IPS-15b (cell line): ENCODE measurements at regions not wholly inside any gene's neighbourhood (a gene's known extent, or its start where the extent isn't known, plus 50 kb on each side); places are given as distances from the start of the nearest gene placed in this dataset.

Experiments used
- H3K27me3 ChIP-seq: one replicate; pipeline ENCODE4 v1.6.1; 2013; ENCODE audit warnings: low read length; ENCODE audit not compliant: control insufficient read depth, insufficient read depth
- H3K36me3 ChIP-seq: one replicate; pipeline ENCODE4 v1.6.1; 2013; ENCODE audit warnings: low read length; ENCODE audit not compliant: control insufficient read depth, insufficient read depth
- H3K4me1 ChIP-seq: one replicate; pipeline ENCODE4 v1.6.1; 2013; ENCODE audit warnings: mild to moderate bottlenecking, low read length; ENCODE audit not compliant: control insufficient read depth, insufficient read depth
- H3K4me3 ChIP-seq: one replicate; pipeline ENCODE4 v1.5.1; 2013; ENCODE audit warnings: low read depth, low read length
- H3K9ac ChIP-seq: one replicate; pipeline ENCODE4 v1.6.1; 2013; ENCODE audit warnings: low read depth, mild to moderate bottlenecking, low read length
- H3K9me3 ChIP-seq: one replicate; pipeline ENCODE4 v1.6.1; 2013; ENCODE audit warnings: mild to moderate bottlenecking, low read length; ENCODE audit not compliant: control insufficient read depth, insufficient read depth

GRCh38 chr20:36094497-36094896 is 60.0 kb upstream of the EPB41L1 start:
- Histone ChIP-seq H3K4me3 (peak overlapping the region; percentile 59), H3K9ac (no peak overlapping the region), H3K36me3 (no peaks in the 10 kb centered on the region), H3K4me1 (peaks cover 30% of the 10 kb centered on the region), H3K9me3 (no peaks in the 10 kb centered on the region), H3K27me3 (peaks cover 61% of the 10 kb centered on the region)

DNA sequence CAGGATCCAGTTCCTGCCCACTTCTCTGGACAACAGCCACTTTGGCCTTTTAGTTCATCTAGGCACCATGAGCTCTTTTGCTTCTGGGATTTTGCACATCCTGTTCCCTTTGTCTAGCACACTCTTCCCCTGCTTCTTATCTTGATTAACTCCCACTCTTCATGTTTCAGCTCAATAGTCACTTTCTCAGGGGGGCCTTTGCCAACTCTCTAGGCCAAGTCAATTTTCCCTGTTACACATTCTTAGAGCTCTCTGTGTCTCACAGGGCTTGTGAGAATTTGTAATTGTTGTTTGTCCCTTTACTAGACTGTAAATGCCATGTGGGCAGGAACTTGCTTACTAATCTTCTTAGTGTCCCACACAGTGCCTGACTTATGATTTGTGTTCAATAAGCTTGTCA is 58.1 kb upstream of the EPB41L1 start:
- H3K27me3 ChIP-seq, result peaks cover 77% of the 10 kb centered on the region
- H3K4me1 ChIP-seq, result peaks cover 19% of the 10 kb centered on the region
- no peak overlapping the region for H3K9ac ChIP-seq
- H3K9me3 ChIP-seq, result no peaks in the 10 kb centered on the region
- H3K36me3 ChIP-seq, result no peaks in the 10 kb centered on the region
- H3K4me3 ChIP-seq, result peak overlapping the region; percentile 13

- Histone ChIP-seq H3K4me1 (peaks cover 19% of the 10 kb centered on the region), H3K36me3 (no peaks in the 10 kb centered on the region), H3K27me3 (peaks cover 82% of the 10 kb centered on the region), H3K9ac (no peak overlapping the region), H3K4me3 (no peak overlapping the region), H3K9me3 (no peaks in the 10 kb centered on the region)
Measured at GRCh38 chr20:36097337-36098151, 57.0 kb upstream of the EPB41L1 start.

DNA sequence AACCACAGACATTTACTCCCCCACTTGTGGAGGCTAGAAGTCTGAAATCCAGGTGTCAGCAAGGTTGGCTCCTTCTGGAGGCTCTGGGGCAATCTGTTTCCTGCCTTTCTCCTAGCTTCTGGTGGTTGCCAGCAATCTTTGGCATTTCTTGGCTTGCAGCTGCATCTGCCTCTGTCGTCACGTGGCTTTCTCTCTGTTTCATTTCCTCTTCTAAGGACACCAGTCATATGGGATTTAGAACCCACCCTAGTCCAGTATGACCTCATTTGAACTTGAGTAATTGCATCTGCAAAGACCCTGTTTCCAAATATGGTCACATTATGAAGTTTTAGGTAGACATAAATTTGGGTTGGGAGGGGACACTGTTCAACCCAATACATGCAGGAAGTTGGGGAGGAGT is 56.2 kb upstream of the EPB41L1 start:
- H3K27me3 ChIP-seq, result peaks cover 77% of the 10 kb centered on the region
- H3K9me3 ChIP-seq, result no peaks in the 10 kb centered on the region
- no peak overlapping the region for H3K9ac ChIP-seq
- H3K4me1 ChIP-seq, result peaks cover 21% of the 10 kb centered on the region
- no peak overlapping the region for H3K4me3 ChIP-seq
- H3K36me3 ChIP-seq, result no peaks in the 10 kb centered on the region

- no peaks in the 10 kb centered on the region for H3K9me3 ChIP-seq
- H3K9ac ChIP-seq, result no peak overlapping the region
- H3K36me3 ChIP-seq, result no peaks in the 10 kb centered on the region
- H3K4me1 ChIP-seq, result peaks cover 18% of the 10 kb centered on the region
- H3K27me3 ChIP-seq, result peaks cover 69% of the 10 kb centered on the region
- no peak overlapping the region for H3K4me3 ChIP-seq
Measured at GRCh38 chr20:36099106-36099505, 55.4 kb upstream of the EPB41L1 start.

- H3K9ac ChIP-seq, result no peak overlapping the region
Measured at GRCh38 chr20:36101192-36101591, 53.3 kb upstream of the EPB41L1 start.

GRCh38 chr20:36102306-36102705 is 52.2 kb upstream of the EPB41L1 start:
- Histone ChIP-seq H3K9ac (no peak overlapping the region), H3K4me3 (no peak overlapping the region), H3K4me1 (peaks cover 10% of the 10 kb centered on the region), H3K9me3 (no peaks in the 10 kb centered on the region), H3K27me3 (peaks cover 39% of the 10 kb centered on the region), H3K36me3 (no peaks in the 10 kb centered on the region)

More at GRCh38 chr20:36101192-36101591, 53.3 kb upstream of the EPB41L1 start:
- H3K4me1 ChIP-seq, result peaks cover 16% of the 10 kb centered on the region
- no peaks in the 10 kb centered on the region for H3K36me3 ChIP-seq
- H3K27me3 ChIP-seq, result peaks cover 51% of the 10 kb centered on the region
- H3K4me3 ChIP-seq, result no peak overlapping the region
- H3K9me3 ChIP-seq, result no peaks in the 10 kb centered on the region

DNA sequence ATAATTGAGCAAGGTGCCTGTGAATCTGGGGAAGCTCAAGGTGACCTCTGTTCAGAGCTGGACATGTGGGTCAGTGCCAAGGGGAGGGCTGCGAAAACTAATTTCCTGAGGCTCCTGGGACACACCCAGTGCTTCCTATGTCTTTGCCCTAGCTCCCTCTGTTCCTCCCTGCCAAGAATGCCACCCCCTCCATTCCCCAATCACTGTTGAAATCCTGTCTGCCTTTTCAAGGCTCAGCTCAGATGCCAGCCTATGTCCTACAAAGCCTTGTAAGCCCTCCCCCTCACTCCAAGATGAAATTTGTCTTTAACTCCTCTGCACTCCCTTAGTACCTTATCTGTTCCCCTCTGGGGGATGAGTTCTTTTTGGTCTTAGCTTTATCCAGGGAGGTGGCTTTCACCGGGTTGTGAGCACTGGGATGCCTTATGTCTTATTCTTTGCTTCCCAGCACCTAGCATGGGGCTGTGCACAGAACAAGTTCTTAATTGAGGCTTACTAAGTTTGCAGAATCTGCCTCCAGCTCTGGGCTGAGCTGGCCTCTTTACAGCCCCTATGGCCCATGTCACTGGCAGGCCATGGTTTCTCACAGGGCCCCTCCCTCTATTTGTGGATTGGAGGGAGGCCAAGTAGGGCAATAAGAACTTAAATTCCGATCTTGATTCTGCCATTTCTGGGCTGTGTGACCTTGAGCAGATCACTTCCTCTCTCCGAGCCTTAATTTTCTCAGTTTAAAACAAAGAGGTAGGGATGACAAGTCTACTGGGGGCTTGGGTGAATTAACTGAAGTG is 51.5 kb upstream of the EPB41L1 start:
- H3K27me3 ChIP-seq, result peaks cover 36% of the 10 kb centered on the region

GRCh38 chr20:36104244-36104643 is 50.3 kb upstream of the EPB41L1 start:
- Histone ChIP-seq H3K27me3 (peaks cover 24% of the 10 kb centered on the region), H3K4me1 (peaks cover 2% of the 10 kb centered on the region), H3K36me3 (no peaks in the 10 kb centered on the region), H3K4me3 (no peak overlapping the region), H3K9ac (no peak overlapping the region), H3K9me3 (no peaks in the 10 kb centered on the region)

More for the DNA sequence above, 51.5 kb upstream of the EPB41L1 start:
- H3K4me1 ChIP-seq, result peaks cover 5% of the 10 kb centered on the region
- H3K4me3 ChIP-seq, result no peak overlapping the region
- no peaks in the 10 kb centered on the region for H3K36me3 ChIP-seq
- H3K9ac ChIP-seq, result no peak overlapping the region
- H3K9me3 ChIP-seq, result no peaks in the 10 kb centered on the region
